ENCODE measurements at regions not wholly inside any gene's neighbourhood (a gene's known extent, or its start where the extent isn't known, plus 50 kb on each side); places are given as distances from the start of the nearest gene placed in this dataset.

- 88% methylated on average over 3 of the region's 3 CpGs for WGBS (ENCODE audit: insufficient coverage, low coverage, low lambda C conversion rate, missing lambda C conversion rate)
- Histone ChIP-seq H3K27ac (no peak overlapping the region), H3K27me3 (no peaks in the 10 kb centered on the region), H3K36me3 (no peaks in the 10 kb centered on the region), H3K4me3 (no peak overlapping the region), H3K4me1 (no peaks in the 10 kb centered on the region), H3K9me3 (no peaks in the 10 kb centered on the region)
- no peak for TF ChIP-seq POLR2A (IDR thresholded peaks at IDR 0.05)
- TF ChIP-seq CTCF (IDR thresholded peaks at IDR 0.05): no peak
- intact Hi-C loops (cut with DNase I): no loop called here
- ATAC-seq: no peak
- no peak for DNase-seq
Observed at GRCh38 chr1:41981796-41982195, 63.1 kb upstream of the HIVEP3 start.

GRCh38 chr1:41980827-41981653 is 62.3 kb upstream of the HIVEP3 start:
- 55% methylated on average over 6 of the region's 12 CpGs for WGBS (ENCODE audit: insufficient coverage, low coverage, low lambda C conversion rate, missing lambda C conversion rate)
- H3K27ac ChIP-seq: no peak overlapping the region
- H3K4me1 ChIP-seq: no peaks in the 10 kb centered on the region
- no peaks in the 10 kb centered on the region for H3K36me3 ChIP-seq
- DNase-seq (no peak), ATAC-seq (no peak)
- no peaks in the 10 kb centered on the region for H3K9me3 ChIP-seq
- intact Hi-C loops (cut with DNase I): no loop called here
- no peak overlapping the region for H3K4me3 ChIP-seq
- TF ChIP-seq POLR2A (IDR thresholded peaks at IDR 0.05) (no peak), CTCF (IDR thresholded peaks at IDR 0.05) (no peak)
- no peaks in the 10 kb centered on the region for H3K27me3 ChIP-seq

GRCh38 chr1:41978986-41979385 is 60.3 kb upstream of the HIVEP3 start:
- H3K4me1 ChIP-seq: no peaks in the 10 kb centered on the region
- H3K27ac ChIP-seq: no peak overlapping the region
- intact Hi-C loops (cut with DNase I): no loop called here
- DNase-seq (no peak), ATAC-seq (no peak)
- 89% methylated on average over 4 of the region's 4 CpGs for WGBS (ENCODE audit: insufficient coverage, low coverage, low lambda C conversion rate, missing lambda C conversion rate)
- H3K9me3 ChIP-seq: no peaks in the 10 kb centered on the region
- H3K27me3 ChIP-seq: no peaks in the 10 kb centered on the region
- no peaks in the 10 kb centered on the region for H3K36me3 ChIP-seq
- TF ChIP-seq CTCF (IDR thresholded peaks at IDR 0.05) (no peak), POLR2A (IDR thresholded peaks at IDR 0.05) (no peak)
- no peak overlapping the region for H3K4me3 ChIP-seq

- ATAC-seq: no peak
- intact Hi-C loops (cut with DNase I): no loop called here
- Histone ChIP-seq H3K9me3 (no peaks in the 10 kb centered on the region), H3K36me3 (no peaks in the 10 kb centered on the region), H3K4me1 (no peaks in the 10 kb centered on the region), H3K4me3 (no peak overlapping the region), H3K27me3 (no peaks in the 10 kb centered on the region), H3K27ac (no peak overlapping the region)
- TF ChIP-seq CTCF (IDR thresholded peaks at IDR 0.05) (no peak), POLR2A (IDR thresholded peaks at IDR 0.05) (no peak)
- no peak for DNase-seq
- 70% methylated on average over 3 of the region's 4 CpGs for WGBS (ENCODE audit: insufficient coverage, low coverage, low lambda C conversion rate, missing lambda C conversion rate)
Observed at GRCh38 chr1:41977326-41977725, 58.6 kb upstream of the HIVEP3 start.
